Activated naive CD8-positive, alpha-beta T cell treated with anti-CD3 and anti-CD28 coated beads, Interleukin-2, amount 10 ng/mL, durations not matched to agents 7 days and 5 days (primary cell): ENCODE measurements at regions not wholly inside any gene's neighbourhood (a gene's known extent, or its start where the extent isn't known, plus 50 kb on each side); places are given as distances from the start of the nearest gene placed in this dataset.

Source experiments
- ATAC-seq: fragments of 150-1000 bp; cut with Tn5 transposase; one replicate; pipeline ENCODE4 v1.10.0; 2021; ENCODE audit warnings: low read depth, moderate library complexity
- POLR2A ChIA-PET: fragments of 350-600 bp; sonication (Branson Sonifier 250); formaldehyde crosslinking; loops from one replicate; lab custom pipeline; 2021; ENCODE audit warnings: antibody characterized with exemption; lab: Charles Lee
- DNase-seq: peaks from one replicate; pipeline ENCODE4 v3.0.0; 2021
- H3K27ac Mint-ChIP-seq: one replicate; pipeline ENCODE4 v1.8.0; 2022; ENCODE audit warnings: mild to moderate bottlenecking, mixed read lengths
- H3K27me3 Mint-ChIP-seq: one replicate; pipeline ENCODE4 v1.8.0; 2022; ENCODE audit warnings: mild to moderate bottlenecking, moderate library complexity, mixed read lengths
- H3K36me3 Mint-ChIP-seq: one replicate; pipeline ENCODE4 v1.8.0; 2021; ENCODE audit warnings: mild to moderate bottlenecking, mixed read lengths
- H3K4me1 Mint-ChIP-seq: one replicate; pipeline ENCODE4 v1.8.0; 2021; ENCODE audit warnings: mixed read lengths
- H3K4me3 Mint-ChIP-seq: one replicate; pipeline ENCODE4 v1.8.0; 2022; ENCODE audit warnings: mild to moderate bottlenecking, moderate library complexity, mixed read lengths
- H3K9me3 Mint-ChIP-seq: one replicate; pipeline ENCODE4 v1.8.0; 2021; ENCODE audit warnings: mixed read lengths

DNA sequence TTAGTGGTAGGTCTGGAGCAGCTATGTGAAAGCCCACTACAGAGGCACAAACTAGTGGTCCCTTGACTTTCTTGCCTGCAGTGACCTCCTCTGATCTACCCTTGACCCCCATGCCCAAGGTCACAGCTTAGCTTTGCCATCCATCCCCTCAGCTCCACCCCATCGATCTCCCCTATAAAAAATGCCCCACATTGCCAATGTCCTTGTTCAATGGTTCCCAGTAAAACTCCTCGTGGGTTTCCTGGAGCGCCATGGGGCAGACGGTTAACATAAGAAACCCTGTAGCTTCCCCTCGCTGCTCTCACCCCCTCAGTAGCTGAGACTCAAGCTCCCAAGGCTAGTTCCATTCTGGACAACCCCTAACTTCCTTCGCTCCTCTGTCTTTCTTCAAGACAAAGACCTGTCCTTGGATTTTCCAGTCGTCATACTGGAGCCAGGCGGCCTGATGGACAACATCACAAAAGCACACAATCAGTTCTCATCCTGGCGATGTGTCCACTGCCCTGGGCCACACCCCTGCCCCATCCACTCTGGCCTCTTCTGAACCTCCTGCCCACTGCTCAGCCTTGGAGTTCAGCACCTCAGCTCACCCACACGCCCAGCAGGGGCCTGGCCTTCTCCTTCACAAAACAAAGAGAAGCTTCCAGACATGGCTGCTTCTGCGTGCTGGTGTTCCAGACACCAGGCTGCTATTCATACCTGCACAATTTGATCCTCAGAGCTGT, 1429.3 kb downstream of the BRD1 start:
- Mint-ChIP-seq H3K4me1 (no peaks in the 10 kb centered on the region), H3K36me3 (no peaks in the 10 kb centered on the region), H3K27ac (no peak overlapping the region), H3K27me3 (no peaks in the 10 kb centered on the region), H3K4me3 (no peak overlapping the region), H3K9me3 (no peaks in the 10 kb centered on the region)
- ATAC-seq (no peak), DNase-seq (no peak)
- POLR2A ChIA-PET: no interaction called here

DNA sequence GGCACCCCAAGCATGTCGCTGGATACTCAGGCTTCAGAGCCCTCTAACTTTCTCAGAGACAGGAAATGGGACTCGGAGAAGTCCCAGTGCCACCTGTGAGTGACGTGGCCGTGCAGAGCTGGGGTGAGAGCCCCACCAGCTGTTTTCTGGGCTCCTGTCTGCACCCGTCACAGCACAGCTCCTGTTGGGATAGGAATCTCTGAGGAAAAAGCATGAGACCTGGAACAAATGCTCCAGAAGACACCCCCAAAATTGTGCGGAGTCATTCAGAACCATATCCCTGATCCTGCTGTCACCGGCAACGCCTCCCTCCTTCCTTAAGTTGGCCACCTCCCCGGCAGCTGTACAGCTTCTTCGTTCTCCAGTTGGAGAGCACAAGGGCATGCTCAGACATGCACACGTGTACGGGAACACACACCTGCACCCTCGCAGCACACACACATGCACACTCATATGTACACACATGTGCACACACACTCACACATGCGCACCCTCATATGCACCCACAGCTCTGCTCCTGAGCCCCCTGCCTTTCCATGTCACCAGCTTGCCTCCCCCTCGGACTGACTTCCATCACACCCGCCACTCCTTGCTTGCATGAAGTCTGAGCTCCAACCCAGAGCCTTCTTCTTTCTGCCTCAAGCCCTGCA, 1430.0 kb downstream of the BRD1 start:
- H3K4me1 Mint-ChIP-seq: no peaks in the 10 kb centered on the region
- ATAC-seq (no peak), DNase-seq (no peak)
- POLR2A ChIA-PET: no interaction called here
- no peaks in the 10 kb centered on the region for H3K36me3 Mint-ChIP-seq
- no peaks in the 10 kb centered on the region for H3K27me3 Mint-ChIP-seq
- H3K9me3 Mint-ChIP-seq: no peaks in the 10 kb centered on the region
- no peak overlapping the region for H3K27ac Mint-ChIP-seq
- no peak overlapping the region for H3K4me3 Mint-ChIP-seq

DNA sequence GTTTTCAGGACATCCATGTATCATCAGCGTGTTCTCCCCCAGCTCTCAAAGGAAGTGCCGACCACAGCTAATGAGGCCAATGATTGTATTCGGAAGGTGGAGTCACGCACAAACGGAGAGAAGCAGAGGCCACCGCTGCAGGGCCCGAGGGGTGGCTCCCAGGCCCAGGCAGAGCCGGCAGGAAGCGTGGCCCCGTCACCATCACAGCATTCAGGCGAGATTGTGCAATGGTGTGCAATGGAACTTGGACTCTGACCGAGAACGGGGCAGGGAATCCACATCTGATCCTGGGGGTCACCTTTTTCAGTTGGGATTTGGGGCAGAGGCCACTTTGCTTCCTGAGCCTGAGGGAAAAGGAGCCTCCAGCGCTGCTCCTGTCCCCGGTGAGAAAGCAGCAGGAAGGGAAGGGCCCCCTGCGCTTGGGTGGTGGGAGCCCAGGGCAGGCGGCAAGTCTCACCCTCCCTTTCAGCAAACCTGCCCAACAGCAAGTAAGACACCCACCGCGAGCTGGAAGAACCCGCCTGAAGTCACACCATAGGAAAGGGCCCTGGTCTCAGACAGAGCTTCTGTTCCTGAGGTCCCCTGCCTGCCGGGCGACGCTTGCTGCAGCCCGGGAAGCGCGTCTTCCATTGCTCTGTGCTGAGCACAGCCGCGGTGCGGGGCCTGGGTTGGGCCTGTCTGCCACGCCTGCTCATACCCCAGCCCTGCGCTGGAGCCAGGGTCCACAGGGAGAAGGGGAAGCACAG, 1430.7 kb downstream of the BRD1 start:
- no peaks in the 10 kb centered on the region for H3K9me3 Mint-ChIP-seq
- H3K27ac Mint-ChIP-seq: no peak overlapping the region
- POLR2A ChIA-PET: no interaction called here
- ATAC-seq: no peak
- H3K27me3 Mint-ChIP-seq: no peaks in the 10 kb centered on the region
- H3K4me1 Mint-ChIP-seq: no peaks in the 10 kb centered on the region
- no peak for DNase-seq
- H3K36me3 Mint-ChIP-seq: no peaks in the 10 kb centered on the region
- H3K4me3 Mint-ChIP-seq: no peak overlapping the region

DNA sequence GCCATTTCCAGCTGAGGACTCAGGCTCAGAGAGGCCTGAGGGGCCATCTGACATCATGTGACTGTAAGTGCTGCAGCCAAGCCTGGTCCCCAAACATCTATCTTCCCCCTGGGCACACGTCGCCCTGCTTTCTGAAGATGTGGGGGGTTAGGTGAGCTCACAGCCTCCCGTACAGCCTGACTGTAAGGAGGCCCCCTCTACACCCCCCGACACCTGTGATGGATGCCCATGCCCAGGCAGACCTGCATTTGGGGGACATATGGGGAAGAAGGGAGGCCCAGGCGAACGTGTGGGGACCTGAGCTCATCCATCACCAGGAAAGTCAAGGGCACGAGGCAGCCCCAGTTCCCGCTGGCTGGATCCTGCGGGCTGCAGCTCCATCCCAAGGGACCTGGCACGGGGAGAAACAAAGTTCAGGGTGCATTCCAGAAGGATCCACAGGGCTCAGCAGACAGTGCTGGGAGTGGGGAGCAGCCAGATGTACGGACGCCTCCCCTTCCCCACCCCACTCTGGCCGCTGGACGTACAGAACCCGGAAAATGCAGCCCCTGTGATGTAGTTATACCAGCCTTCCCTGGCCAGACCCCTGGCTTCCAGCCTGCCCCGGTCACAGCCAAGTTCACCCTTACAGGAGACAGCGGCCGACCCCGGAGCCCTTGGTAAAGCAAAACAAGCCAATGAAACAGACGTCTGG, 1431.4 kb downstream of the BRD1 start:
- Mint-ChIP-seq H3K27me3 (no peaks in the 10 kb centered on the region), H3K9me3 (no peaks in the 10 kb centered on the region), H3K27ac (no peak overlapping the region), H3K36me3 (no peaks in the 10 kb centered on the region), H3K4me1 (no peaks in the 10 kb centered on the region), H3K4me3 (no peak overlapping the region)
- POLR2A ChIA-PET: no interaction called here
- DNase-seq: no peak
- ATAC-seq: no peak

DNA sequence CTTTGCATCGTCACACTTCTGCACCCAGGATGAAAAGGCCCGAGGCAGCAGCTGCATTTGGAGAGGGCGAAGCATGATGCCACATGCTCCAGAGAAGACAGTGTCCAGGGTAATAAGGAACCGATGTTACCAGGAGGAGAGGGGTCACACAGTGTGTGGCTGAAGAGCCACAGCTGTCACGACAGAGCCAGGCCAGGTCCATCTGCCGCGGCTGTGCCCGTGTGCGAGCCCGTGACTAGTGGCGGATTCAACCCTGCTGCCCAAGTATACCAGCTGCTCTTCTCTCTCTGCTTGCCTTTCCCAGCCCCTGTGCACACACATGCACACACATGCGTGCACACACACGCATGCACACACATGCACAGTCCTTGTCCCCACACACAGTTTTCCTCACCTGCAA, 1432.5 kb downstream of the BRD1 start:
- H3K27ac Mint-ChIP-seq: no peak overlapping the region
- no peaks in the 10 kb centered on the region for H3K4me1 Mint-ChIP-seq
- H3K27me3 Mint-ChIP-seq: no peaks in the 10 kb centered on the region
- POLR2A ChIA-PET: no interaction called here
- no peak overlapping the region for H3K4me3 Mint-ChIP-seq
- H3K36me3 Mint-ChIP-seq: no peaks in the 10 kb centered on the region
- no peak for DNase-seq
- no peaks in the 10 kb centered on the region for H3K9me3 Mint-ChIP-seq
- ATAC-seq: no peak

DNA sequence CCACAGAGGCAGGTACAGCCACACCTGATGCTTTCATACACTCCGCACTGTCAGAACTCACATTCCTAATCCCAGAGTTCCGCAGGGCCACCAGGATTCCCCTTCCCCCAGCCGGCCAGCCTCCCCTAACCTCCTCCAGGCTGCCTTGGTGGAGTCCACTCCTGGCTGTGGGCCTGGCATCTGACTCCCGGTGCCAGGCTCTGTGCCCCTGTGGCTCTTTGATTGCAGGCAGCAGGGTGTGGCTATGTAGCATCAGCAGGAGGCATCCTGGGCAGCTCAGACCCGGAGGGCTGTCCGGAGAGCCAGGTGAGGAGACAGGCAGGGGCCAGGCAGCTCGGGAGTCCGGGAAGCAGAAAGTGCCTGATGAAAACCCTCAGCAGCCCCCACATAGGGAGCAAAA, 1432.9 kb downstream of the BRD1 start:
- Mint-ChIP-seq H3K4me3 (no peak overlapping the region), H3K4me1 (no peaks in the 10 kb centered on the region), H3K36me3 (no peaks in the 10 kb centered on the region), H3K9me3 (no peaks in the 10 kb centered on the region), H3K27ac (no peak overlapping the region), H3K27me3 (no peaks in the 10 kb centered on the region)
- ATAC-seq: no peak
- POLR2A ChIA-PET: no interaction called here
- DNase-seq: no peak

DNA sequence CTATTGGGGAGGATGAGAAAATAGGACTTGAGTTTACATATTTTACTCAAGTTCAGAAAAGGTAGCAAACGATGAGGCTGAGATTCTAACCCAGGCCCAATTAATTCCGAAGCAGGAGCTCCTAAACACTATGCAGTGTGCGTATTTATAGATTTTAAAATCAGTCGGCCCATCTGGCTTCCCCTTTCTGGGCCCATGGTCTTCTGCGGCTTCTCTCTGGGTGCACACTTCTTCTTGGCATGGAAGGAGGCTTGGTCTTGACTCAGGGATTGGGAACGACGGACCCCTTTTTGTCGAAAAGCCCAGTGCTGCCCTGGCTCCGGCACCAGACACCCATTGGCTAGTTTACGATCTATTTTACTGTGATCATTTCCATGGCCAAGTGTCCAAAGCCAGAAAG, 1433.8 kb downstream of the BRD1 start:
- Mint-ChIP-seq H3K36me3 (no peaks in the 10 kb centered on the region), H3K27ac (no peak overlapping the region), H3K4me1 (no peaks in the 10 kb centered on the region), H3K4me3 (no peak overlapping the region), H3K27me3 (no peaks in the 10 kb centered on the region), H3K9me3 (no peaks in the 10 kb centered on the region)
- DNase-seq (no peak), ATAC-seq (no peak)
- POLR2A ChIA-PET: no interaction called here

DNA sequence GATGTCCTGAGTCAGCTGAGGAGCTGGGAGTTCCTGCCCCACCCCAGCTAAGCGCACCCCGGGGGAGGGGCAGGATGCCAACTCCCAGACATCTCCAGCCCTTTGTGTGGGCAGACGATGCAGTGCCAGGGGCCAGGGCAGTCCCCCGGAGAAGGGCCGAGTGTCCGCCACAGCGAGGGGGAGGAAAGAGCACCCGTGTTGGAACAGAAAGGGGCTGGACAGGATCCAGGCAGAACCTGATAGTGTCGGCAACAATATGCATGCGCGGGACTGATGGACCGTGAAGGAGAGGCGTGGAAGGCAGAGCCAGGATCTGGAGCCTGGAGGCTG, 1434.7 kb downstream of the BRD1 start:
- POLR2A ChIA-PET: no interaction called here
- ATAC-seq: no peak
- Mint-ChIP-seq H3K9me3 (no peaks in the 10 kb centered on the region), H3K27ac (no peak overlapping the region), H3K36me3 (no peaks in the 10 kb centered on the region), H3K4me1 (no peaks in the 10 kb centered on the region), H3K27me3 (no peaks in the 10 kb centered on the region), H3K4me3 (no peak overlapping the region)
- no peak for DNase-seq

DNA sequence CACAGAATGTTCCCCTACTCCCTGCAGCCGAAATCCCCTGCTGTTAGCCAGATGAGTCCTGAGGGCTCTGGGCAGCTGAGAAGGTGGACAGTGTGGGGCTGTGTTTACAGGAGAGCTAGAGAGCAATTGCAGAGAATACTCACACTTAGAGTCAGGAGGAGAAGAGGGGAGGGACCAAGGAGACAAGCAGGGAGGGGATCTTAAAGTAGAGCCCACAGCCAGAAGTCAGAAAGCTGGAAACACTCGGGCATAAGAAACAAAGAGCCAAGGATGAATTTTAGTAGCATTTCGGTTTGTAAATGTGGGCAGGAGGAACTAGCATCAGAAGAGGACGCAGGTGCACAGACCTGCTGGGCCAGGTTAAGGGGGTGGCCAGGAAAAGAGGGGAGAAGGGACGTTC, 1435.9 kb downstream of the BRD1 start:
- DNase-seq (no peak), ATAC-seq (no peak)
- POLR2A ChIA-PET: no interaction called here
- H3K9me3 Mint-ChIP-seq: no peaks in the 10 kb centered on the region
- no peak overlapping the region for H3K4me3 Mint-ChIP-seq
- no peaks in the 10 kb centered on the region for H3K27me3 Mint-ChIP-seq
- H3K27ac Mint-ChIP-seq: no peak overlapping the region
- no peaks in the 10 kb centered on the region for H3K36me3 Mint-ChIP-seq
- H3K4me1 Mint-ChIP-seq: no peaks in the 10 kb centered on the region

DNA sequence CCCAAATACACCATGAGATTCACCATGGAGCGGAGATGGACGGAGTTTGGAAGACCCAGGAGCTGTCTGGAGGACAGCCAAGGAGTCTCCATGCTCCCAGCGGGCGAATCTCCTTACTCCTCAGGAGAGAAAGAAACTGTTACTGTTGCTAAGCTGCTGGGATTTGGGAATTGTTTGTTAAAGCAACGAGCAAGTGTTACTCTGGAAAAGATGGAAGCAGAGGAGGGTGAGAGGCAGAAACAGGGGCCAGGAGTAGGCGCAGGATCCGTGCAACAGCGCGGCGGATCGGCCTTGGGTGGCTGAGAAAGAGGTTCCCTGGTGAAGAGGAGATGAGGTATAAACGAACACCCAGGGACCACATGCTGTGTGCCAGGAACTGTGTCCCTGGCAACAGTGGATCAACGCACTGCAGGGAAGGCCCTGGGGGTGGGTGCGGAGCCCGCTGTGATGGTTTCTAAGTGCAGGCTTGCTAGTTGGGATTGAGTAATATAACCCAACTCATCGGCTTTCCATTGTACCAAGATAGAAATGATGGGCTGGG, 1436.4 kb downstream of the BRD1 start:
- POLR2A ChIA-PET: no interaction called here
- no peaks in the 10 kb centered on the region for H3K27me3 Mint-ChIP-seq

DNA sequence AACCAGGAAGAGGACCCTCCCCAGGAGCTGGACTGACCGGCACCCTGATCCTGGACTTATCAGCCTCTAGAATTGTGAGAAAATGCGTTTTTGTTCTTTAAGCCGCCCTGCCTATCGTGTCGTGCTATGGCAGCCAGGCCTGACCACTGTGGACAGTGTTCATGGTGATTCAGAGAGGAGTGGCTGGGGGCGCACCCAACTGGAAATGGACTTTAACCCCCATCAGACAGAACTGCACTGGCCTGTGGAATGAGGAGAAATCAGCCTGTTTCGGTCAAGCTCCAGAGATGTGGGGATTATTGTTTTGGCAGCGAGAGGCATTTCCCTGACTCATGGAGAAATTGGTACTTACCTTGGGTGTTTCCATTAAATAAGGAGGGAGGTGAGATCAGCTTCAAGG, 1437.8 kb downstream of the BRD1 start:
- H3K27ac Mint-ChIP-seq: no peak overlapping the region
- peaks cover 6% of the 10 kb centered on the region for H3K9me3 Mint-ChIP-seq
- no peaks in the 10 kb centered on the region for H3K4me1 Mint-ChIP-seq
- DNase-seq (no peak), ATAC-seq (no peak)
- H3K36me3 Mint-ChIP-seq: no peaks in the 10 kb centered on the region
- POLR2A ChIA-PET: no interaction called here
- H3K27me3 Mint-ChIP-seq: no peaks in the 10 kb centered on the region
- no peak overlapping the region for H3K4me3 Mint-ChIP-seq

More for the DNA sequence above, 1436.4 kb downstream of the BRD1 start:
- Mint-ChIP-seq H3K4me3 (no peak overlapping the region), H3K36me3 (no peaks in the 10 kb centered on the region), H3K27ac (no peak overlapping the region), H3K9me3 (no peaks in the 10 kb centered on the region), H3K4me1 (no peaks in the 10 kb centered on the region)
- ATAC-seq (no peak), DNase-seq (no peak)

DNA sequence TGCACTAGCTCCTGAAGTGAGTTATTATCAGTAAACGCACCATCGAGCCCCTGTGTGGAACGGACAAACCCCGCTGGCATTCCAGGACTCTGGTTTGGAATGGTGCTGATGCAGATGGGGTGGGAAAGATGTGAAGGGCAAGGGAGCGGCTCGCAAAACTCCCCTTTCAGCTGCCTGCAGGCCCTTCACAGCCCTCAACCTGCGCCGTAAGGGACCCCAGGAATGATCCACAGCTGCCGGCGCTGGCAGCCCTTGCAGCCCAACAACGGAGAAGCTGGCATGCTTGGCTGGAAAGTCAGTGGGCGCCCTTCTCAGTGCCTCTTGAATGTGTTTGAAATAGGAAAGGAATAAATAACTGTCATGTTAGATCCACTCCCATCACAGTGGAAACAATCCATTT, 1445.5 kb downstream of the BRD1 start:
- H3K4me3 Mint-ChIP-seq: no peak overlapping the region
- POLR2A ChIA-PET: no interaction called here
- H3K27me3 Mint-ChIP-seq: no peaks in the 10 kb centered on the region
- ATAC-seq (no peak), DNase-seq (no peak)
- H3K4me1 Mint-ChIP-seq: no peaks in the 10 kb centered on the region
- H3K9me3 Mint-ChIP-seq: peaks cover 13% of the 10 kb centered on the region
- H3K27ac Mint-ChIP-seq: no peak overlapping the region
- H3K36me3 Mint-ChIP-seq: no peaks in the 10 kb centered on the region

DNA sequence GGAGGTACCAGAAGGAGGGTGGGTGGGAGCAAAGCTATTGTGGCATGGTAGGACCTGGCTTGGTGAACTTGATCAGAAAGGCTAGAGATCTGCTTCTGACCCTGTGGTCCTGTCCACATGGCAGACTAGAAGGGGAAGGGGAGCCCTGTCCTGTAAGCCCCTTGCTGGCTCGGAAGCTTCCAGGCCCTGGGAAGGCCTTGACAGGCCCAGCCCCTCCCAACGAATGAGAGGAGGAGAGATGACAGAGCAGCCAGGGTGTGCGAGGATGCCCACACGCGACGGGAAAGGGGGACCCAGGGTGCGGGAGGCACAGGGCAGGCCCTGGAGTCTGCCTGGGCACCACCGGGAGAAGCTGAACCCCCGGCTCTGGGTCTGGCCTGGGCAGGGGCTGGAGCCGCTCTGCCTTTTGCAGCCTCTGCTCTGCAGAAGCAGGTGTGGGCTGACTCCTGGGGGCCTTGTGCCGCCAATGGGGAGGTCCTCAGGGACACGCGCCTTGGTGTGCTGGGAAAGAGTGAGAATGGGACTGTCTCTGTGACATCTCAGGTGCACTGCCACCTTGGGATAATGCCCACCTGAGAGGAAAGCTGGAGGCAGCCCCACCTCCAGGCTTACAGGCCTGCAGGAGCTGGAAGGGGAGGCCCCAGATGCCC, 1447.5 kb downstream of the BRD1 start:
- no peak for ATAC-seq
- Mint-ChIP-seq H3K9me3 (peaks cover 10% of the 10 kb centered on the region), H3K27me3 (peaks cover 7% of the 10 kb centered on the region), H3K4me3 (no peak overlapping the region), H3K36me3 (no peaks in the 10 kb centered on the region), H3K4me1 (no peaks in the 10 kb centered on the region), H3K27ac (no peak overlapping the region)
- DNase-seq: no peak
- POLR2A ChIA-PET: no interaction called here
